GM23338 (cell line): ENCODE measurements at regions not wholly inside any gene's neighbourhood (a gene's known extent, or its start where the extent isn't known, plus 50 kb on each side); places are given as distances from the start of the nearest gene placed in this dataset.

Experiments used
- CTCF ChIP-seq, 2 experiments: fragments of 200-600 bp in 1 of 2; sonication (generic) in 1 of 2; conservative IDR thresholded peaks; 2 replicates each; pipeline versions ENCODE4 v1.5.1 to v1.6.1; 2016 to 2017; ENCODE audit warnings: antibody characterized with exemption in 2 of 2, low read depth in 2 of 2, mild to moderate bottlenecking in 2 of 2, moderate library complexity in 1 of 2
- ETS1 ChIP-seq: IDR thresholded peaks from 2 replicates; pipeline ENCODE4 v1.6.1; 2016; ENCODE audit warnings: antibody characterized with exemption
- EZH2phosphoT487 ChIP-seq: fragments of 200-600 bp; sonication (generic); IDR thresholded peaks from one replicate; pipeline ENCODE4 v1.8.1; 2018; ENCODE audit warnings: antibody characterized with exemption; ENCODE audit not compliant: unreplicated experiment
- JUNB ChIP-seq: IDR thresholded peaks from one replicate; pipeline ENCODE4 v1.6.1; 2016; ENCODE audit warnings: antibody characterized with exemption; ENCODE audit not compliant: unreplicated experiment
- POLR2AphosphoS5 ChIP-seq: IDR thresholded peaks from 2 replicates; pipeline ENCODE4 v1.6.1; 2016; ENCODE audit warnings: antibody characterized with exemption, low read depth
- REST ChIP-seq: IDR thresholded peaks from one replicate; pipeline ENCODE4 v1.6.1; 2018; ENCODE audit warnings: antibody characterized with exemption; ENCODE audit not compliant: unreplicated experiment

GRCh38 chr14:38972511-38972910, 130.5 kb downstream of the SEC23A start:
- TF ChIP-seq CTCF (conservative IDR thresholded peaks at IDR 0.05; ENCODE audit: low read depth in 2 of 2) (no peak), POLR2AphosphoS5 (no peak), JUNB (no peak), ETS1 (no peak), EZH2phosphoT487 (no peak), REST (no peak)
